ENCODE measurements at regions not wholly inside any gene's neighbourhood (a gene's known extent, or its start where the extent isn't known, plus 50 kb on each side); places are given as distances from the start of the nearest gene placed in this dataset.

GRCh38 chr12:60185060-60185459, 589.2 kb downstream of the SLC16A7 start:
- Mint-ChIP-seq H3K27ac (no peak overlapping the region), H3K4me1 (ENCODE audit: low read depth) (no peaks in the 10 kb centered on the region), H3K27me3 (no peaks in the 10 kb centered on the region), H3K36me3 (ENCODE audit: low read depth) (no peaks in the 10 kb centered on the region), H3K4me3 (no peak overlapping the region), H3K9me3 (peaks cover 5% of the 10 kb centered on the region)
- ATAC-seq: no peak
- ChIA-PET POLR2A (no interaction called here), CTCF (no interaction called here)
- DNase-seq: no peak
- TF ChIP-seq, protein P1, sequence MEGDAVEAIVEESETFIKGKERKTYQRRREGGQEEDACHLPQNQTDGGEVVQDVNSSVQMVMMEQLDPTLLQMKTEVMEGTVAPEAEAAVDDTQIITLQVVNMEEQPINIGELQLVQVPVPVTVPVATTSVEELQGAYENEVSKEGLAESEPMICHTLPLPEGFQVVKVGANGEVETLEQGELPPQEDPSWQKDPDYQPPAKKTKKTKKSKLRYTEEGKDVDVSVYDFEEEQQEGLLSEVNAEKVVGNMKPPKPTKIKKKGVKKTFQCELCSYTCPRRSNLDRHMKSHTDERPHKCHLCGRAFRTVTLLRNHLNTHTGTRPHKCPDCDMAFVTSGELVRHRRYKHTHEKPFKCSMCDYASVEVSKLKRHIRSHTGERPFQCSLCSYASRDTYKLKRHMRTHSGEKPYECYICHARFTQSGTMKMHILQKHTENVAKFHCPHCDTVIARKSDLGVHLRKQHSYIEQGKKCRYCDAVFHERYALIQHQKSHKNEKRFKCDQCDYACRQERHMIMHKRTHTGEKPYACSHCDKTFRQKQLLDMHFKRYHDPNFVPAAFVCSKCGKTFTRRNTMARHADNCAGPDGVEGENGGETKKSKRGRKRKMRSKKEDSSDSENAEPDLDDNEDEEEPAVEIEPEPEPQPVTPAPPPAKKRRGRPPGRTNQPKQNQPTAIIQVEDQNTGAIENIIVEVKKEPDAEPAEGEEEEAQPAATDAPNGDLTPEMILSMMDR (IDR thresholded peaks at IDR 0.05): no peak
- intact Hi-C loops (cut with micrococcal nuclease): no loop called here

- ATAC-seq (no peak), DNase-seq (no peak)
- Mint-ChIP-seq H3K4me3 (no peak overlapping the region), H3K9me3 (peaks cover 3% of the 10 kb centered on the region), H3K4me1 (ENCODE audit: low read depth) (no peaks in the 10 kb centered on the region), H3K27ac (no peak overlapping the region), H3K36me3 (ENCODE audit: low read depth) (no peaks in the 10 kb centered on the region), H3K27me3 (no peaks in the 10 kb centered on the region)
- intact Hi-C loops (cut with micrococcal nuclease): no loop called here
- ChIA-PET POLR2A (no interaction called here), CTCF (no interaction called here)
- TF ChIP-seq, protein P1 (IDR thresholded peaks at IDR 0.05): no peak
Measured at GRCh38 chr12:60191271-60191670, 595.4 kb downstream of the SLC16A7 start.

DNA sequence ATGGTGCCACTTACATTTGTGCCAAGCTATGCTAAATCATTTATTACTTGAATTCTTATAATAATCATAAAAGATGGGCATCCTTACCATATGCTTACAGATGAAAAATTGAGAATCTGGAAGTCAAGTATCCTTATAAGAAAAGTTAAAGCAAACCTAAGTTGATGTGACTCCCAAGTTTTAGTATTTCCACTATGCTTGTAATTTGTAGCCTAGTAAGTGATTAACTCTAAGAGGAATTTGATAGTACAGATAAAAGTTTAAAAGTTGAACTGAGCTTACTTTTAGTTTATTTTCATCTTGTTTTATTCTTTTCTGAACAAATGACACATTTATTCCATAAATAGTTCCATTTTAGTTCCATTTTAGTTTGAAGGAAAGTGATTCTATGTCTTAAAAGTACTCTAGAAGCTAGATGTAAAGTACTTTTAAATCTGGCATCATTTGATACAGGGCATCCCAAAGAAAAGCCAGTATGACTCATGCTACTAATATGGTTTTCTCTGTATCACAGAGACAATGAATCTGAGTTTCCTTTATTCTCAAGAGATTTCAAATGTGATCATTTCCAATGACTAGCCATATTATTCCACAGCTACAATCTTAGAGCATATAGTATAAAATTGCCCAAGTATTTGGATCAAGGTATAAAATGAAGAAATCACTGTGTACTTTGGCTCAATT, 596.0 kb downstream of the SLC16A7 start:
- Mint-ChIP-seq H3K4me1 (ENCODE audit: low read depth) (no peaks in the 10 kb centered on the region), H3K27me3 (no peaks in the 10 kb centered on the region), H3K36me3 (ENCODE audit: low read depth) (no peaks in the 10 kb centered on the region), H3K4me3 (no peak overlapping the region), H3K9me3 (peaks cover 3% of the 10 kb centered on the region), H3K27ac (no peak overlapping the region)
- DNase-seq: no peak
- no peak for ATAC-seq
- ChIA-PET CTCF (no interaction called here), POLR2A (no interaction called here)
- TF ChIP-seq, protein P1 (IDR thresholded peaks at IDR 0.05): no peak
- intact Hi-C loops (cut with micrococcal nuclease): no loop called here

- intact Hi-C loops (cut with micrococcal nuclease): no loop called here
- Mint-ChIP-seq H3K27me3 (no peaks in the 10 kb centered on the region), H3K9me3 (no peaks in the 10 kb centered on the region), H3K36me3 (ENCODE audit: low read depth) (no peaks in the 10 kb centered on the region), H3K4me1 (ENCODE audit: low read depth) (no peaks in the 10 kb centered on the region), H3K4me3 (no peak overlapping the region), H3K27ac (no peak overlapping the region)
- ChIA-PET CTCF (no interaction called here), POLR2A (no interaction called here)
- no peak for DNase-seq
- ATAC-seq: no peak
- TF ChIP-seq, protein P1 (IDR thresholded peaks at IDR 0.05): no peak
Measured at GRCh38 chr12:60194678-60195077, 598.8 kb downstream of the SLC16A7 start.

- no peaks in the 10 kb centered on the region for H3K9me3 Mint-ChIP-seq
- no peak overlapping the region for H3K27ac Mint-ChIP-seq
- H3K27me3 Mint-ChIP-seq: no peaks in the 10 kb centered on the region
- no peaks in the 10 kb centered on the region for H3K4me1 Mint-ChIP-seq (ENCODE audit: low read depth)
- CTCF ChIA-PET: no interaction called here
- POLR2A ChIA-PET: no interaction called here
- no peaks in the 10 kb centered on the region for H3K36me3 Mint-ChIP-seq (ENCODE audit: low read depth)
- TF ChIP-seq, protein P1 (IDR thresholded peaks at IDR 0.05): no peak
- H3K4me3 Mint-ChIP-seq: no peak overlapping the region
- DNase-seq (no peak), ATAC-seq (no peak)
- intact Hi-C loops (cut with micrococcal nuclease): no loop called here
Measured at GRCh38 chr12:60195483-60195882, 599.7 kb downstream of the SLC16A7 start.
